H9 (cell line): ENCODE measurements at regions not wholly inside any gene's neighbourhood (a gene's known extent, or its start where the extent isn't known, plus 50 kb on each side); places are given as distances from the start of the nearest gene placed in this dataset.

ENCODE experiments used
- DNase-seq: peaks from one replicate; pipeline ENCODE4 v3.0.0-alpha.2; 2017
- H2AFZ ChIP-seq: one replicate; pipeline ENCODE4 v1.6.1; 2013; ENCODE audit warnings: mild to moderate bottlenecking, low read length, control low read depth, moderate library complexity
- H2AK5ac ChIP-seq: 2 replicates; pipeline ENCODE4 v1.6.1; 2013; ENCODE audit warnings: low read length, control low read depth, mixed read lengths; ENCODE audit not compliant: insufficient read length
- H2BK120ac ChIP-seq: one replicate; pipeline ENCODE4 v1.6.1; 2013; ENCODE audit warnings: low read depth, mild to moderate bottlenecking, low read length, control low read depth, inconsistent platforms; ENCODE audit not compliant: poor library complexity, severe bottlenecking
- H2BK12ac ChIP-seq: 2 replicates; pipeline ENCODE4 v1.6.1; 2013; ENCODE audit warnings: low read length, control low read depth, mixed read lengths, low read depth; ENCODE audit not compliant: insufficient read length
- H2BK15ac ChIP-seq: 2 replicates; pipeline ENCODE4 v1.6.1; 2013; ENCODE audit warnings: low read depth, low read length, control low read depth
- H2BK20ac ChIP-seq: one replicate; pipeline ENCODE4 v1.6.1; 2013; ENCODE audit warnings: low read depth, mild to moderate bottlenecking, low read length, control low read depth, inconsistent platforms; ENCODE audit not compliant: poor library complexity, severe bottlenecking
- H2BK5ac ChIP-seq: 2 replicates; pipeline ENCODE4 v1.6.1; 2013; ENCODE audit warnings: low read length, control low read depth, mixed read lengths; ENCODE audit not compliant: insufficient read length
- H3K14ac ChIP-seq: 2 replicates; pipeline ENCODE4 v1.6.1; 2013; ENCODE audit warnings: low read length, control low read depth; ENCODE audit not compliant: insufficient read depth
- H3K18ac ChIP-seq: 2 replicates; pipeline ENCODE4 v1.6.1; 2013; ENCODE audit warnings: low read depth, mild to moderate bottlenecking, mixed read lengths, low read length, control low read depth; ENCODE audit not compliant: insufficient read length
- H3K23ac ChIP-seq: 2 replicates; pipeline ENCODE4 v1.6.1; 2013; ENCODE audit warnings: low read length, control low read depth, mixed read lengths, low read depth; ENCODE audit not compliant: insufficient read length
- H3K23me2 ChIP-seq: 2 replicates; pipeline ENCODE4 v1.6.1; 2013; ENCODE audit warnings: low read depth, mild to moderate bottlenecking, mixed read lengths, low read length, control low read depth; ENCODE audit not compliant: insufficient read length, poor library complexity, severe bottlenecking
- H3K27ac ChIP-seq: 2 replicates; pipeline ENCODE4 v1.5.1; 2013; ENCODE audit warnings: low read length, control low read depth, mixed read lengths, low read depth; ENCODE audit not compliant: insufficient read length
- H3K27me3 ChIP-seq: 2 replicates; pipeline ENCODE4 v1.6.1; 2013; ENCODE audit warnings: low read length, control low read depth, inconsistent platforms; ENCODE audit not compliant: insufficient read depth
- H3K4ac ChIP-seq: 2 replicates; pipeline ENCODE4 v1.6.1; 2013; ENCODE audit warnings: low read depth, mild to moderate bottlenecking, control low read depth, inconsistent platforms, low read length, moderate library complexity
- H3K4me1 ChIP-seq: 2 replicates; pipeline ENCODE4 v1.6.1; 2013; ENCODE audit warnings: low read length, control low read depth, inconsistent platforms; ENCODE audit not compliant: insufficient read depth
- H3K4me2 ChIP-seq: 2 replicates; pipeline ENCODE4 v1.6.1; 2013; ENCODE audit warnings: low read length, control low read depth, mixed read lengths; ENCODE audit not compliant: insufficient read length, insufficient read depth
- H3K56ac ChIP-seq: 2 replicates; pipeline ENCODE4 v1.6.1; 2013; ENCODE audit warnings: low read depth, mild to moderate bottlenecking, mixed read lengths, low read length, control low read depth; ENCODE audit not compliant: insufficient read length
- H3K79me1 ChIP-seq: 2 replicates; pipeline ENCODE4 v1.6.1; 2013; ENCODE audit warnings: low read depth, mild to moderate bottlenecking, moderate library complexity, low read length, control low read depth, inconsistent platforms; ENCODE audit not compliant: insufficient read depth, poor library complexity, severe bottlenecking
- H3K79me2 ChIP-seq: 2 replicates; pipeline ENCODE4 v1.6.1; 2013; ENCODE audit warnings: low read length, control low read depth, inconsistent platforms; ENCODE audit not compliant: insufficient read depth
- H3K9ac ChIP-seq: 2 replicates; pipeline ENCODE4 v1.6.1; 2013; ENCODE audit warnings: low read length, control low read depth, mixed read lengths; ENCODE audit not compliant: insufficient read length; ENCODE audit errors: extremely low read depth
- H3K9me3 ChIP-seq: one replicate; pipeline ENCODE4 v1.6.1; 2013; ENCODE audit warnings: low read depth, low read length, inconsistent platforms; ENCODE audit not compliant: control insufficient read depth
- H3T11ph ChIP-seq: one replicate; pipeline ENCODE4 v1.6.1; 2013; ENCODE audit warnings: mild to moderate bottlenecking, low read length, control low read depth, inconsistent platforms
- H4K20me1 ChIP-seq: one replicate; pipeline ENCODE4 v1.6.1; 2013; ENCODE audit not compliant: control insufficient read depth, insufficient read length, insufficient read depth
- H4K5ac ChIP-seq: 2 replicates; pipeline ENCODE4 v1.6.1; 2013; ENCODE audit warnings: low read depth, mild to moderate bottlenecking, mixed read lengths, low read length, control low read depth; ENCODE audit not compliant: insufficient read length
- H4K8ac ChIP-seq: replicated peaks from 2 replicates; pipeline ENCODE4 v1.6.1; 2013; ENCODE audit warnings: low read length, control low read depth, mixed read lengths, low read depth; ENCODE audit not compliant: insufficient read length
- H4K91ac ChIP-seq: 2 replicates; pipeline ENCODE4 v1.6.1; 2013; ENCODE audit warnings: low read depth, mild to moderate bottlenecking, moderate library complexity, mixed read lengths, low read length, control low read depth; ENCODE audit not compliant: insufficient read length
- H3K27ac Mint-ChIP-seq, 3 experiments: 2 replicates in 2 of 3; 3 replicates in 1 of 3; pipeline ENCODE4 v1.8.0; 2020 to 2021; ENCODE audit warnings: mixed read lengths in 3 of 3, mild to moderate bottlenecking in 1 of 3, moderate library complexity in 1 of 3
- H3K27me3 Mint-ChIP-seq: 2 replicates; pipeline ENCODE4 v1.8.0; 2021; ENCODE audit warnings: low read depth, mild to moderate bottlenecking, moderate library complexity, mixed read lengths
- H3K36me3 Mint-ChIP-seq, 3 experiments: 2 replicates in 2 of 3; 3 replicates in 1 of 3; pipeline ENCODE4 v1.8.0; 2020 to 2021; ENCODE audit warnings: low read depth in 3 of 3, mixed read lengths in 3 of 3; ENCODE audit not compliant: insufficient read depth in 1 of 3
- H3K4me1 Mint-ChIP-seq, 2 experiments: 2 replicates each; pipeline ENCODE4 v1.8.0; 2020; ENCODE audit warnings: mixed read lengths in 2 of 2
- H3K4me3 Mint-ChIP-seq, 2 experiments: 2 replicates in 1 of 2; 3 replicates in 1 of 2; pipeline ENCODE4 v1.8.0; 2020 to 2021; ENCODE audit warnings: mild to moderate bottlenecking in 2 of 2, mixed read lengths in 2 of 2, moderate library complexity in 1 of 2
- H3K9me3 Mint-ChIP-seq, 2 experiments: 2 replicates in 1 of 2; 3 replicates in 1 of 2; pipeline ENCODE4 v1.8.0; 2020; ENCODE audit warnings: mild to moderate bottlenecking in 2 of 2, mixed read lengths in 2 of 2, moderate library complexity in 1 of 2
- CTCF ChIP-seq: fragments of 200-600 bp; sonication (generic); conservative IDR thresholded peaks from 3 replicates; pipeline ENCODE4 v1.8.0; 2021; ENCODE audit warnings: antibody characterized with exemption, mild to moderate bottlenecking

- Mint-ChIP-seq H3K4me3 (no peak overlapping the region; a peak in 1 of 5 replicates), H3K9me3 (peaks cover 20% of the 10 kb centered on the region in 2 experiments), H3K27me3 (peaks cover 18% of the 10 kb centered on the region), H3K27ac (no peak overlapping the region), H3K36me3 (peaks cover 0 to 3% (median 0%) of the 10 kb centered on the region in 3 experiments; a peak in 2 of 7 replicates), H3K4me1 (no peaks in the 10 kb centered on the region)
- no peaks in the 10 kb centered on the region for H3K9me3 ChIP-seq
- H3K23me2 ChIP-seq: no peaks in the 10 kb centered on the region
- H3K9ac ChIP-seq: no peak overlapping the region
- TF ChIP-seq CTCF: no peak
- no peak overlapping the region for H4K8ac ChIP-seq
- no peaks in the 10 kb centered on the region for H3K27me3 ChIP-seq
- no peak for DNase-seq
- H2AFZ ChIP-seq: no peak overlapping the region
- no peak overlapping the region for H2BK20ac ChIP-seq
- no peaks in the 10 kb centered on the region for H4K20me1 ChIP-seq
- H4K5ac ChIP-seq: no peak overlapping the region
- no peak overlapping the region for H3K4me2 ChIP-seq
- no peak overlapping the region for H2BK5ac ChIP-seq
- H3K56ac ChIP-seq: no peak overlapping the region
- no peak overlapping the region for H3K4ac ChIP-seq
- H2BK120ac ChIP-seq: no peak overlapping the region
- H3K18ac ChIP-seq: no peak overlapping the region
- no peak overlapping the region for H3T11ph ChIP-seq
- no peak overlapping the region for H2BK15ac ChIP-seq
- H3K79me2 ChIP-seq: no peaks in the 10 kb centered on the region
- H3K4me1 ChIP-seq: no peaks in the 10 kb centered on the region
- no peaks in the 10 kb centered on the region for H3K79me1 ChIP-seq
- no peak overlapping the region for H2AK5ac ChIP-seq
- H2BK12ac ChIP-seq: no peak overlapping the region
- H3K23ac ChIP-seq: no peak overlapping the region
- no peak overlapping the region for H3K14ac ChIP-seq
- H3K27ac ChIP-seq: no peak overlapping the region
- no peak overlapping the region for H4K91ac ChIP-seq
Measured at GRCh38 chr1:30579580-30579979, 143.8 kb downstream of the MATN1 start.
